ENCODE measurements at regions not wholly inside any gene's neighbourhood (a gene's known extent, or its start where the extent isn't known, plus 50 kb on each side); places are given as distances from the start of the nearest gene placed in this dataset.

GRCh38 chr4:8738471-8738931 lies 133.1 kb downstream of the HMX1 start:
- CTCF ChIA-PET (ENCODE audit: partially characterized antibody), result interaction anchor here (2.6 kb wide), 1 partner anchor 10 kb away, joined by 8 read pairs; no protein-coding TSS in a partner anchor
- Histone ChIP-seq H4K20me1 (replicated peaks in 1 of 2; ENCODE audit: control insufficient read depth in 1 of 2, insufficient read depth in 2 of 2, low read length in 2 of 2) (no peaks in the 10 kb centered on the region), H2BK20ac (ENCODE audit: low read length) (no peak overlapping the region), H3K79me1 (ENCODE audit: low read depth, low read length) (no peaks in the 10 kb centered on the region), H3K4me1 (replicated peaks in 1 of 4; ENCODE audit: control insufficient read depth in 3 of 4, insufficient read depth in 4 of 4, low read length in 3 of 4) (no peaks in the 10 kb centered on the region; a peak in 1 of 7 replicates), H3K14ac (ENCODE audit: insufficient read length) (no peak overlapping the region), H3K4me2 (ENCODE audit: insufficient read depth in 1 of 2, low read depth in 2 of 2, low read length in 2 of 2) (no peak overlapping the region), H3K27me3 (replicated peaks in 1 of 4; ENCODE audit: control insufficient read depth in 3 of 4, extremely low read depth in 1 of 4, insufficient read depth in 3 of 4, low read length in 3 of 4) (no peaks in the 10 kb centered on the region; a peak in 1 of 7 replicates), H2BK15ac (ENCODE audit: low read length) (no peak overlapping the region), H3K18ac (ENCODE audit: extremely low read depth, low read length) (no peak overlapping the region), H4K91ac (replicated peaks; ENCODE audit: insufficient read length, low read length) (no peak overlapping the region), H4K5ac (ENCODE audit: insufficient read length, low read depth, low read length) (no peak overlapping the region), H3K9ac (replicated peaks in 1 of 4; ENCODE audit: extremely low read depth in 1 of 4, low read depth in 3 of 4, low read length in 3 of 4) (no peak overlapping the region), H3K56ac (replicated peaks; ENCODE audit: insufficient read length, low read depth, low read length) (no peak overlapping the region), H2BK5ac (ENCODE audit: low read depth, low read length) (no peak overlapping the region; the same call in 1 of the 2 replicates), H2BK12ac (ENCODE audit: low read depth, low read length) (no peak overlapping the region), H2AFZ (ENCODE audit: low read length) (no peak overlapping the region), H3K4me3 (ENCODE audit: extremely low read depth in 1 of 4, insufficient read depth in 2 of 4, low read depth in 3 of 4, low read length in 4 of 4) (no peak overlapping the region), H2AK5ac (ENCODE audit: low read depth, low read length) (0 out of 2 replicates have a peak overlapping the region, but pooled peaks have one; percentile 8), H3K23me2 (ENCODE audit: low read depth, low read length) (no peaks in the 10 kb centered on the region; the same call in 1 of the 2 replicates), H3K36me3 (ENCODE audit: control insufficient read depth in 2 of 4, insufficient read depth in 4 of 4, low read length in 3 of 4) (no peaks in the 10 kb centered on the region), H3K4ac (replicated peaks; ENCODE audit: insufficient read length, low read depth, low read length) (no peak overlapping the region), H3K9me3 (ENCODE audit: insufficient read depth in 2 of 2, low read depth in 1 of 2, low read length in 1 of 2) (peaks cover 3 to 7% of the 10 kb centered on the region in 2 experiments; a peak in 2 of 4 replicates), H3K79me2 (ENCODE audit: control insufficient read depth in 1 of 2, insufficient read depth in 2 of 2, low read length in 2 of 2) (no peaks in the 10 kb centered on the region), H2BK120ac (replicated peaks; ENCODE audit: low read depth, low read length) (no peak overlapping the region), H3K23ac (ENCODE audit: insufficient read length) (no peak overlapping the region), H4K8ac (ENCODE audit: extremely low read depth, insufficient read depth, low read length) (no peak overlapping the region), H3K27ac (ENCODE audit: low read depth, low read length) (no peak overlapping the region)
- 87% methylated on average over 14 of the region's 15 CpGs; no CpG with 5 or more reads in 1 of the 2 experiments for WGBS, 2 experiments (ENCODE audit: extremely low coverage in 1 of 2, insufficient coverage in 1 of 2, insufficient read length in 1 of 2, insufficient replicate concordance in 2 of 2, low coverage in 1 of 2, low lambda C conversion rate in 2 of 2, missing lambda C conversion rate in 1 of 2)
- FAIRE-seq, result no peak
- TF ChIP-seq NANOG (IDR thresholded peaks at IDR 0.05; ENCODE audit: insufficient read depth, low read depth, low read length, poor library complexity, severe bottlenecking), result no peak
- no peak for TF ChIP-seq PHF8 (conservative IDR thresholded peaks at IDR 0.05; ENCODE audit: low read depth, low read length)
- TF ChIP-seq TCF12 (IDR thresholded peaks at IDR 0.05; ENCODE audit: low read depth, low read length), result no peak
- DNase-seq (ENCODE audit: low read depth in 1 of 2, low spot score in 2 of 2), result no peak
- POLR2A ChIA-PET (ENCODE audit: partially characterized antibody), result no interaction called here

Measured in H1 (cell line).